ENCODE measurements at regions not wholly inside any gene's neighbourhood (a gene's known extent, or its start where the extent isn't known, plus 50 kb on each side); places are given as distances from the start of the nearest gene placed in this dataset.

- no peaks in the 10 kb centered on the region for H3K4me1 ChIP-seq (ENCODE audit: control insufficient read depth, insufficient read depth, low read length)
- no peaks in the 10 kb centered on the region for H3K27me3 ChIP-seq (replicated peaks; ENCODE audit: control insufficient read depth, insufficient read depth, low read length)
- no peak for DNase-seq (ENCODE audit: low read depth)
- H3K36me3 ChIP-seq (ENCODE audit: control insufficient read depth, insufficient read depth, low read length, severe bottlenecking): no peaks in the 10 kb centered on the region
- H3K9me3 ChIP-seq (ENCODE audit: control insufficient read depth, low read length): no peaks in the 10 kb centered on the region
- H3K9ac ChIP-seq (ENCODE audit: low read length): no peak overlapping the region
- H3K4me3 ChIP-seq (ENCODE audit: low read length): no peak overlapping the region
Observed at GRCh38 chr17:51439395-51440229, 179.3 kb downstream of the UTP18 start.

DNA sequence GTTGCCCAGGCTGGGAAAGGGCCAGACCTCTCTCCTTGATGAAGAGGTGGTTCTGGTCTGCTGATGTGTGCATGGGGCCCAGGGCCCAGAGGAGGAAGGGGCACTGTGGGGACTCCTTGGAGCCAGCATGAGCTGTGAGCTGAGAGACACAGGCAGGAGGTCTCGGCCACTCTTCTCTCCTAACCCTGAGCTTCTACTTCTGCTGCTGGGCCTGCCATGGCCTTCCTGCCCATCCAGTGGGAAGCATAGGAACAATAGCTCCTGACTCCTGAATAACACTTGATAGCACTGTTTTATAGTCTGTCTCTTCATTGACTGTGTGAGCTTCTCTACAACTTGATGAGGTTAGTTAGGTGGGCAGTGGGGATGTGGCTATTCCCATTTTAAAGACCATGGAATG lies 181.1 kb downstream of the UTP18 start:
- no peak for DNase-seq (ENCODE audit: low read depth)
- Histone ChIP-seq H3K9me3 (ENCODE audit: control insufficient read depth, low read length) (no peaks in the 10 kb centered on the region), H3K27me3 (replicated peaks; ENCODE audit: control insufficient read depth, insufficient read depth, low read length) (no peaks in the 10 kb centered on the region), H3K4me3 (ENCODE audit: low read length) (no peak overlapping the region), H3K4me1 (ENCODE audit: control insufficient read depth, insufficient read depth, low read length) (no peaks in the 10 kb centered on the region), H3K36me3 (ENCODE audit: control insufficient read depth, insufficient read depth, low read length, severe bottlenecking) (no peaks in the 10 kb centered on the region), H3K9ac (ENCODE audit: low read length) (no peak overlapping the region)

DNA sequence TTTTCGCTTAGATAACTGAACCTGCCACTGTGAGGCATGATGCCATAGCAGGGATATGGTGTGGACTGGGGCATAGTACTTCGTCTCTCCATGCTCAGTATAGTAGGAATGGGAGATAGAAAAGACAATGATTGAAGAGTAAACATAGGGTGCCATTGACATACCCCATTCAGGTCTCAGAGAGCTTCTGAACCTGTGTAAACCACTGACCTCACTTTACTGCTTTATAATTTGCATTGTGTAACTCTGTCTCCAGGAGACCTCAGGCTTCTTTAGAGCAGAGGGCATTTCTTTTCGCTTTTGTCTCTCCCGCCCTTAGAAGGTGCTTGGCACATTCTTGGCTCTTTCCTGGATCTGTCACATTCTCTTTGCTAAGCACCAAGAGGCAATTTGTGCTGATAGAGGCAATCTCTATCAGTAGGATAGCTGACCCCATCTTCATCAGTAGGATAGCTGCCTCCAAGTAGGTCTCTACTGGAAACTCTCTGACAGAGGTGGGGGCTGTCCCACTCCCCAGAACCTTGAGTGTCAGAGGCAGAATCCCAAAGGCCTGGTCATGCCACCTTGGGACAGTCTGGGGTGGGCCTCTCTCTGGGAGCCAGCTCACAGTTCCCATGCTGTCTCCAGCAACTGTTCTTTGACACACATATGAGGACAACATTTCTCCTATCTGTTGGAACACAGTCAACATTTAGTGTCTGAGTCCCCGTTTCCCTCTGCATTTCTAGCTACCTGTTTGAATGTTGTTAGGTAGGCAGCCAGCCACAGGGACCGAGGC lies 181.9 kb downstream of the UTP18 start:
- no peaks in the 10 kb centered on the region for H3K9me3 ChIP-seq (ENCODE audit: control insufficient read depth, low read length)
- H3K27me3 ChIP-seq (replicated peaks; ENCODE audit: control insufficient read depth, insufficient read depth, low read length): no peaks in the 10 kb centered on the region
- H3K9ac ChIP-seq (ENCODE audit: low read length): no peak overlapping the region
- H3K4me1 ChIP-seq (ENCODE audit: control insufficient read depth, insufficient read depth, low read length): no peaks in the 10 kb centered on the region
- no peaks in the 10 kb centered on the region for H3K36me3 ChIP-seq (ENCODE audit: control insufficient read depth, insufficient read depth, low read length, severe bottlenecking)
- no peak overlapping the region for H3K4me3 ChIP-seq (ENCODE audit: low read length)
- DNase-seq (ENCODE audit: low read depth): no peak

- no peak for DNase-seq (ENCODE audit: low read depth)
- no peak overlapping the region for H3K4me3 ChIP-seq (ENCODE audit: low read length)
- no peaks in the 10 kb centered on the region for H3K9me3 ChIP-seq (ENCODE audit: control insufficient read depth, low read length)
- H3K36me3 ChIP-seq (ENCODE audit: control insufficient read depth, insufficient read depth, low read length, severe bottlenecking): no peaks in the 10 kb centered on the region
- no peaks in the 10 kb centered on the region for H3K27me3 ChIP-seq (replicated peaks; ENCODE audit: control insufficient read depth, insufficient read depth, low read length)
- H3K4me1 ChIP-seq (ENCODE audit: control insufficient read depth, insufficient read depth, low read length): no peaks in the 10 kb centered on the region
- H3K9ac ChIP-seq (ENCODE audit: low read length): no peak overlapping the region
Observed at GRCh38 chr17:51443646-51444045, 183.3 kb downstream of the UTP18 start.

DNA sequence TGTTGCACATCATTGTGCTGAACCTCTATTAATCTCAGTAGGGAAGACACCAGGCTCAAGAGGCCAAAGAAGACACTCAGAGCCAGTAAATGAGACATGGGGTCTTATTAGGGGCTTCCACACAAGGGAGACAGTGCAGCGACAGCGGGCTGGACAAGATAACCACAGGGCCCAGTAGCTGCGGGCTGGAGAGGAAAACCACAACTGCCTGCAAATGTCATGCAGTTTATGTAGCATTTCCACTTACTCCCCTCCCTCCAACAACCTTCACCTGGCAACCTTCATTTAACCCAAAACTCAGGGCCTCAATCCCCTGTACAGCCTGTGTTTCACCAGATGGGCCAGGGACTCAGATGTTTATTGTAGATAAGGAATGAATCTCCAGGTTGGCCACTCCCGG lies 185.6 kb downstream of the UTP18 start:
- no peak for DNase-seq (ENCODE audit: low read depth)
- no peaks in the 10 kb centered on the region for H3K4me1 ChIP-seq (ENCODE audit: control insufficient read depth, insufficient read depth, low read length)
- no peaks in the 10 kb centered on the region for H3K27me3 ChIP-seq (replicated peaks; ENCODE audit: control insufficient read depth, insufficient read depth, low read length)

DNA sequence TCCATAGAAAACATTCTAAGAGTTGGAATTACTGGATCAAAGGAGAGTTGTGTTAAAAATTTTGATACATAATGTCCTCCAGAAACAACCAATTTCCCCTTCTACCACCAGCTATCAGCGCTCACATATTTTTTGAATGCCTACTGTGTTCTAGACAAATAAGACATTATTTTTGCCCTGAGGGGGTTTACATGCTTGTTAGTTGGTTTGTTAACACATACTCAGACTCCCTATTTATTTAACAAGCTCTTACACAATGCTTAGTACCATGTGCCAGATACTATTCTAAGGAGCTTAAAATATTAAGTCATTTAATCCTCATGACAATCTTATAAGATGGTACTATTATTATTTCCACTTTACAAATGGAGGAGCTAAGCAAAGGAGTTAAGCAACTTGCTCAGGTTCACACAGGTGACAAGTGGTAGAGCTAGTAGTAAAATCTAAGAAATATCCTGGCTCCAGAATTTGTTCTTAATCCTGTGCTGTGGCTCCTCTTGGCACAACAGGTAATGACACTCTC lies 194.2 kb downstream of the UTP18 start:
- no peaks in the 10 kb centered on the region for H3K9me3 ChIP-seq (ENCODE audit: control insufficient read depth, low read length)
- H3K27me3 ChIP-seq (replicated peaks; ENCODE audit: control insufficient read depth, insufficient read depth, low read length): no peaks in the 10 kb centered on the region
- no peak for DNase-seq (ENCODE audit: low read depth)
- H3K36me3 ChIP-seq (ENCODE audit: control insufficient read depth, insufficient read depth, low read length, severe bottlenecking): no peaks in the 10 kb centered on the region
- H3K4me1 ChIP-seq (ENCODE audit: control insufficient read depth, insufficient read depth, low read length): no peaks in the 10 kb centered on the region
- no peak overlapping the region for H3K9ac ChIP-seq (ENCODE audit: low read length)
- H3K4me3 ChIP-seq (ENCODE audit: low read length): no peak overlapping the region

More for the DNA sequence above, 185.6 kb downstream of the UTP18 start:
- no peak overlapping the region for H3K9ac ChIP-seq (ENCODE audit: low read length)
- no peaks in the 10 kb centered on the region for H3K36me3 ChIP-seq (ENCODE audit: control insufficient read depth, insufficient read depth, low read length, severe bottlenecking)
- H3K4me3 ChIP-seq (ENCODE audit: low read length): no peak overlapping the region
- H3K9me3 ChIP-seq (ENCODE audit: control insufficient read depth, low read length): no peaks in the 10 kb centered on the region

- Histone ChIP-seq H3K4me3 (ENCODE audit: low read length) (no peak overlapping the region), H3K4me1 (ENCODE audit: control insufficient read depth, insufficient read depth, low read length) (no peaks in the 10 kb centered on the region), H3K27me3 (replicated peaks; ENCODE audit: control insufficient read depth, insufficient read depth, low read length) (no peaks in the 10 kb centered on the region), H3K36me3 (ENCODE audit: control insufficient read depth, insufficient read depth, low read length, severe bottlenecking) (no peaks in the 10 kb centered on the region), H3K9me3 (ENCODE audit: control insufficient read depth, low read length) (no peaks in the 10 kb centered on the region), H3K9ac (ENCODE audit: low read length) (no peak overlapping the region)
- DNase-seq (ENCODE audit: low read depth): no peak
Observed at GRCh38 chr17:51455211-51455610, 194.9 kb downstream of the UTP18 start.

DNA sequence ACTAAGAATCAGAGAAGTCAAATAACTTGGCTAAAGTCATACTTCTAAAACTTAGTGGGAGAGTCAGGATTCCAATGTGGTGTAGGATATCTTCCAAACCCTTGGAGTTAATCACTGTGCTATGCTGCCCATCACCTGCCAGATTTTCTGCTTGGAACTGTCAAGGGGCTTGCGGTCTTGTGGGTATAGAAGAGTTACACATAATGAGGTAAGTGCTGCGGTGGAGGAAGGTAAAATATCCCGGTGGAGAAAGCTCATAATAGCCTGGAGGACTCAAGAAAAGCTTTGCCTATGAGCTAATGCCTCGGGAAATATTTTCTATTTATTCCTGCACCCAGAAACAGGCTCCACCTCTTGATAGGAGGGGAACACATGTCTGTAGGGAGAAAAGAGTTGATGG lies 195.6 kb downstream of the UTP18 start:
- no peak for DNase-seq (ENCODE audit: low read depth)
- Histone ChIP-seq H3K4me3 (ENCODE audit: low read length) (no peak overlapping the region), H3K9ac (ENCODE audit: low read length) (no peak overlapping the region), H3K4me1 (ENCODE audit: control insufficient read depth, insufficient read depth, low read length) (no peaks in the 10 kb centered on the region), H3K27me3 (replicated peaks; ENCODE audit: control insufficient read depth, insufficient read depth, low read length) (no peaks in the 10 kb centered on the region), H3K9me3 (ENCODE audit: control insufficient read depth, low read length) (no peaks in the 10 kb centered on the region), H3K36me3 (ENCODE audit: control insufficient read depth, insufficient read depth, low read length, severe bottlenecking) (no peaks in the 10 kb centered on the region)

DNA sequence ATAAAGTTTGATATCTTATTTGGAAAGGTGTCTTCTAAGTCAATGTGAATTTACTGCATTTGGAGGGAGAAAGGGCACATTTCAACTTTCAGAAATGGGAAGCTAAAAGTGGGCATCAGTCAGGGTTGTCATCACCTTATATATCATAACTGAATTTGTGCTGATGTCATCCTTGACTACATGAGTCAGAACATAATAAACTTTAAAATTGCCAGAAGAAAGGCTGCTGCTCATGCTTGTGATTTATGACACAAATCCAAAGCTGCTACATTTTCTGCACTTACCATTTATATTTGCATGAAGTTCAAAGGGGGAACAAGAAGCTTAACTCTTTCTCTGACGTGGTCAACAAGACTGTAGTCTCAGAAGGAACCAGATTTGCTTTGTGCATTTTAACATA lies 196.6 kb downstream of the UTP18 start:
- no peaks in the 10 kb centered on the region for H3K9me3 ChIP-seq (ENCODE audit: control insufficient read depth, low read length)
- H3K36me3 ChIP-seq (ENCODE audit: control insufficient read depth, insufficient read depth, low read length, severe bottlenecking): no peaks in the 10 kb centered on the region
- H3K4me3 ChIP-seq (ENCODE audit: low read length): no peak overlapping the region
- DNase-seq (ENCODE audit: low read depth): no peak
- H3K27me3 ChIP-seq (replicated peaks; ENCODE audit: control insufficient read depth, insufficient read depth, low read length): no peaks in the 10 kb centered on the region
- H3K9ac ChIP-seq (ENCODE audit: low read length): no peak overlapping the region
- no peaks in the 10 kb centered on the region for H3K4me1 ChIP-seq (ENCODE audit: control insufficient read depth, insufficient read depth, low read length)

GRCh38 chr17:51461578-51462004 lies 201.2 kb downstream of the UTP18 start:
- Histone ChIP-seq H3K4me1 (ENCODE audit: control insufficient read depth, insufficient read depth, low read length) (no peaks in the 10 kb centered on the region), H3K4me3 (ENCODE audit: low read length) (no peak overlapping the region), H3K9me3 (ENCODE audit: control insufficient read depth, low read length) (no peaks in the 10 kb centered on the region), H3K27me3 (replicated peaks; ENCODE audit: control insufficient read depth, insufficient read depth, low read length) (no peaks in the 10 kb centered on the region), H3K36me3 (ENCODE audit: control insufficient read depth, insufficient read depth, low read length, severe bottlenecking) (no peaks in the 10 kb centered on the region), H3K9ac (ENCODE audit: low read length) (no peak overlapping the region)
- peak; percentile 5 for DNase-seq (ENCODE audit: low read depth)

DNA sequence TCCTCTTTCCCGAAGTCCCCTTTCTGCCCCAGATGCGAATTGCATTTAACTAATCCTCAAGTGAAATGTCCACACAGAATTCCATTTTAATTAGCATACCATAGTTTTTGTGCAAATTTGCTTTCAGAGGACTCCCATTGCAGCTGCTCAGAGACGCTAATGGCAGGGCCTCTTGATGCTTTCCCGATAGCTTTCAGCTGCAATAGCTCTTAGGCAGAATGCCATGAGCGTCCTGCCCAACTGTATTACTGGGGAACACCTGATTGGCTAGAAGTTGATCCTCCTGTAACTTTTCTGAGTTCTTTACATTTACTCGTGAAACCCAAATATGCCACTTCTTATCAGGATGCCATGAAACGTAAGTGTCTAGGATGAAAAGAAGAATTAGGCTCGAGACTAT lies 203.0 kb downstream of the UTP18 start:
- no peak for DNase-seq (ENCODE audit: low read depth)
- H3K4me1 ChIP-seq (ENCODE audit: control insufficient read depth, insufficient read depth, low read length): no peaks in the 10 kb centered on the region
- no peak overlapping the region for H3K9ac ChIP-seq (ENCODE audit: low read length)
- H3K36me3 ChIP-seq (ENCODE audit: control insufficient read depth, insufficient read depth, low read length, severe bottlenecking): no peaks in the 10 kb centered on the region
- H3K4me3 ChIP-seq (ENCODE audit: low read length): no peak overlapping the region
- no peaks in the 10 kb centered on the region for H3K27me3 ChIP-seq (replicated peaks; ENCODE audit: control insufficient read depth, insufficient read depth, low read length)
- H3K9me3 ChIP-seq (ENCODE audit: control insufficient read depth, low read length): no peaks in the 10 kb centered on the region
